Fibroblast of lung (primary cell): ENCODE measurements at regions not wholly inside any gene's neighbourhood (a gene's known extent, or its start where the extent isn't known, plus 50 kb on each side); places are given as distances from the start of the nearest gene placed in this dataset.

Experiments used
- DNase-seq, 2 donors: peaks; one replicate each; pipeline versions ENCODE4 v3.0.0 to v3.0.0-alpha.2; 2010; ENCODE audit warnings: low read depth in 2 of 2
- H2AFZ ChIP-seq: 2 replicates; pipeline ENCODE4 v1.5.1; 2012; ENCODE audit warnings: low read length, control low read depth, inconsistent platforms
- H3K27ac ChIP-seq: 2 replicates; pipeline ENCODE4 v1.5.1; 2011; ENCODE audit warnings: low read length, control low read depth; ENCODE audit not compliant: insufficient read depth
- H3K27me3 ChIP-seq: 2 replicates; pipeline ENCODE4 v1.5.1; 2011; ENCODE audit warnings: mild to moderate bottlenecking, low read length; ENCODE audit not compliant: control insufficient read depth, insufficient read depth
- H3K36me3 ChIP-seq: 2 replicates; pipeline ENCODE4 v1.5.1; 2011; ENCODE audit warnings: low read length; ENCODE audit not compliant: control insufficient read depth, insufficient read depth
- H3K4me1 ChIP-seq: 2 replicates; pipeline ENCODE4 v1.5.1; 2011; ENCODE audit warnings: low read length; ENCODE audit not compliant: control insufficient read depth, insufficient read depth; ENCODE audit errors: extremely low read depth
- H3K4me2 ChIP-seq: 2 replicates; pipeline ENCODE4 v1.5.1; 2011; ENCODE audit warnings: low read length, control low read depth; ENCODE audit not compliant: insufficient read depth; ENCODE audit errors: extremely low read depth
- H3K4me3 ChIP-seq, 4 experiments: fragments of 200-600 bp in 1 of 4; sonication (generic) in 1 of 4; replicated peaks in 1 of 4; 2 replicates each; pipeline ENCODE4 v1.5.1; 2011 to 2016; ENCODE audit warnings: low read length in 4 of 4, low read depth in 3 of 4, mild to moderate bottlenecking in 3 of 4, control low read depth in 2 of 4, inconsistent platforms in 1 of 4, mixed read lengths in 1 of 4; ENCODE audit not compliant: insufficient read depth in 1 of 4; ENCODE audit errors: control extremely low read depth in 1 of 4
- H3K79me2 ChIP-seq: 2 replicates; pipeline ENCODE4 v1.5.1; 2012; ENCODE audit warnings: mild to moderate bottlenecking, low read length, inconsistent platforms; ENCODE audit not compliant: control insufficient read depth, insufficient read depth
- H3K9ac ChIP-seq: 2 replicates; pipeline ENCODE4 v1.5.1; 2011; ENCODE audit warnings: mild to moderate bottlenecking, low read length, control low read depth; ENCODE audit not compliant: insufficient read depth
- H3K9me3 ChIP-seq: 2 replicates; pipeline ENCODE4 v1.5.1; 2012; ENCODE audit warnings: low read depth, low read length; ENCODE audit not compliant: control insufficient read depth, insufficient read depth
- H4K20me1 ChIP-seq: 2 replicates; pipeline ENCODE4 v1.5.1; 2011; ENCODE audit warnings: low read length; ENCODE audit not compliant: control insufficient read depth, insufficient read depth; ENCODE audit errors: extremely low read depth
- CTCF ChIP-seq, 2 donors: IDR thresholded peaks in 1 of 2; conservative IDR thresholded peaks in 1 of 2; 1 replicate in 1 of 2; 2 replicates in 1 of 2; pipeline ENCODE4 v1.5.1; 2011 to 2012; ENCODE audit warnings: low read length in 2 of 2, control low read depth in 1 of 2, inconsistent platforms in 1 of 2, low read depth in 1 of 2, mild to moderate bottlenecking in 1 of 2
- EZH2 ChIP-seq: IDR thresholded peaks from 2 replicates; pipeline ENCODE4 v1.5.1; 2012; ENCODE audit warnings: low read length, control low read depth, mild to moderate bottlenecking; ENCODE audit errors: missing control alignments

DNA sequence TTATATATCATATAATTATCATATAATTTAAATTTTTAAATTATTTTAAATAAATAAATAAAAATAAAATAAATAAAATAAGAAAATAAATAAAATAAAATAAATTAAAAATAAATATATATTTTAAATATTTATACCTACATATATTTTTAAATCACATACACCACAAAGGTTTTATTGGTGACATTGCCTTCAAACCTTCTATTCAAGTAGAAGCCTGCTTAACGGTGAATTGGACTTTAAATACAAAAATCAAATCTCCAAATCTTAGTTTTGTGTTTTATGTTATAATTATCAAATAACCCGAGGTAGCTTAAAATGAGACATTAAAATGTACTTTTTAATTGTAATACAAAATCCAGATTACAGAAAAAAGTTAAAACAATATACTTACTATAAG lies 1137.8 kb downstream of the HACE1 start:
- no peak for DNase-seq
- no peaks in the 10 kb centered on the region for H3K9me3 ChIP-seq
- H3K79me2 ChIP-seq: no peaks in the 10 kb centered on the region
- H2AFZ ChIP-seq: no peak overlapping the region
- H3K4me2 ChIP-seq: no peak overlapping the region
- H3K4me3 ChIP-seq: no peak overlapping the region
- H3K4me1 ChIP-seq: no peaks in the 10 kb centered on the region
- H3K36me3 ChIP-seq: no peaks in the 10 kb centered on the region
- H3K9ac ChIP-seq: no peak overlapping the region
- no peak overlapping the region for H3K27ac ChIP-seq
- no peaks in the 10 kb centered on the region for H4K20me1 ChIP-seq
- no peak for TF ChIP-seq EZH2
- TF ChIP-seq CTCF (conservative IDR thresholded peaks at IDR 0.05 in 1 of 2, IDR thresholded peaks at IDR 0.05 in 1 of 2; ENCODE audit: low read depth in 1 of 2, low read length in 2 of 2): no peak
- H3K27me3 ChIP-seq: no peaks in the 10 kb centered on the region

GRCh38 chr6:103720393-103720792 lies 1139.3 kb downstream of the HACE1 start:
- H2AFZ ChIP-seq: no peak overlapping the region
- TF ChIP-seq EZH2 (no peak), CTCF (conservative IDR thresholded peaks at IDR 0.05 in 1 of 2, IDR thresholded peaks at IDR 0.05 in 1 of 2; ENCODE audit: low read depth in 1 of 2, low read length in 2 of 2) (no peak)
- H3K4me1 ChIP-seq: no peaks in the 10 kb centered on the region
- no peak overlapping the region for H3K27ac ChIP-seq
- H3K9me3 ChIP-seq: no peaks in the 10 kb centered on the region
- no peak overlapping the region for H3K9ac ChIP-seq
- H3K79me2 ChIP-seq: no peaks in the 10 kb centered on the region
- no peaks in the 10 kb centered on the region for H3K27me3 ChIP-seq
- DNase-seq: no peak
- no peaks in the 10 kb centered on the region for H4K20me1 ChIP-seq
- H3K36me3 ChIP-seq: no peaks in the 10 kb centered on the region
- H3K4me2 ChIP-seq: no peak overlapping the region
- no peak overlapping the region for H3K4me3 ChIP-seq

DNA sequence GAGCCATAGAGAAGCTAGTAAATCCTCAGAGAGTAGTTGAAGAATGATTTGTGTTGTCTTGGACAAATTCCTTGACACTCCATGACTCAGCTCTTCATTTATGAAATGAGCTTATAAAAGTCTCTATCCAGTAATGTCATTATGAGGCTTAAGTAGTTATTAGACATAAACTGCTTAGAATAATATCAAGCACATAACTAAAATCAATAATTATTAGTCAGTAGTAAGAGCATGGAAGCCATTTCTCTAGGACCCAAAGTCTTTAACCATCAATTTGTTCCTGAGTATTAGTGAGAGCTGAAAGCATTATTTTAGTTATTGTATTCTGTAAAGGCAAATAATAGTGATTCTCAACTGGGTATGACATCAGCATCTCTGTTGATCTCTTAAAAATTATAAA lies 1140.2 kb downstream of the HACE1 start:
- no peaks in the 10 kb centered on the region for H3K27me3 ChIP-seq
- no peak overlapping the region for H3K4me3 ChIP-seq
- H3K4me2 ChIP-seq: no peak overlapping the region
- H3K4me1 ChIP-seq: no peaks in the 10 kb centered on the region
- no peak for DNase-seq
- H3K27ac ChIP-seq: no peak overlapping the region
- no peak overlapping the region for H2AFZ ChIP-seq
- H3K9me3 ChIP-seq: no peaks in the 10 kb centered on the region
- no peak for TF ChIP-seq EZH2
- no peak for TF ChIP-seq CTCF (conservative IDR thresholded peaks at IDR 0.05 in 1 of 2, IDR thresholded peaks at IDR 0.05 in 1 of 2; ENCODE audit: low read depth in 1 of 2, low read length in 2 of 2)
- H3K36me3 ChIP-seq: no peaks in the 10 kb centered on the region
- H3K79me2 ChIP-seq: no peaks in the 10 kb centered on the region
- H3K9ac ChIP-seq: no peak overlapping the region
- H4K20me1 ChIP-seq: no peaks in the 10 kb centered on the region
